Vagina (tissue), 2 donors: ENCODE measurements at regions not wholly inside any gene's neighbourhood (a gene's known extent, or its start where the extent isn't known, plus 50 kb on each side); places are given as distances from the start of the nearest gene placed in this dataset.

Experiments used
- CTCF ChIP-seq, 3 experiments: fragments of 450-650 bp in 2 of 3; fragments of 200-600 bp in 1 of 3; sonication (generic) in 1 of 3; IDR thresholded peaks; one replicate each; pipeline ENCODE4 v1.5.1; 2017 to 2019; ENCODE audit warnings: antibody characterized with exemption in 3 of 3, mild to moderate bottlenecking in 2 of 3, moderate library complexity in 2 of 3
- POLR2A ChIP-seq, 2 donors: fragments of 450-650 bp; IDR thresholded peaks; one replicate each; pipeline ENCODE4 v1.6.1; 2017; ENCODE audit warnings: antibody characterized with exemption in 2 of 2, mild to moderate bottlenecking in 2 of 2, moderate library complexity in 2 of 2
- POLR2AphosphoS5 ChIP-seq, 2 donors: sonication (generic); formaldehyde crosslinking; IDR thresholded peaks; one replicate each; pipeline ENCODE4 v1.9.0; 2017; ENCODE audit warnings: antibody characterized with exemption in 2 of 2, mild to moderate bottlenecking in 2 of 2, low read depth in 1 of 2; ENCODE audit not compliant: insufficient read depth in 1 of 2

DNA sequence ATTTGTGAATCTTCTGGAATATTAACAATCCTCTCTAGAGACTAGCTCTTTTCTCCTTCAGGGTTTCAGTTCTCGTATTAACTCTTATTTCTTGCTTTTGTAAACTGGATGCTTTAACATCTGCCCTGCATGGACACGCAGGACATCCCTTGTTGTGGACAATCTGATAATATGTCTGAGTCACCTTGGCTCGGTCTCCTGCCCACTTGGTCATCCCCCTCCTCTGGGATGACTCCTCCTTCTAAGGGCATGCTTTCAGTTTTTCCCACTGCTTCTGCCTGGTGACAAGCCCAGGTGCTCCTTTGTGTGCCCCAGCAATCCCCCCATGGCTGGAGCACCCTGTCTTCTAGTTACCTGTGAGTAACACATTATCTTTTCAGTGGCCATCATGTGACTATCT lies 460.5 kb downstream of the DSC3 start:
- TF ChIP-seq CTCF (IDR thresholded peaks at IDR 0.05) (no peak), POLR2A (IDR thresholded peaks at IDR 0.05) (no peak), POLR2AphosphoS5 (IDR thresholded peaks at IDR 0.05; ENCODE audit: insufficient read depth in 1 of 2, low read depth in 1 of 2) (no peak)
